ENCODE measurements at regions not wholly inside any gene's neighbourhood (a gene's known extent, or its start where the extent isn't known, plus 50 kb on each side); places are given as distances from the start of the nearest gene placed in this dataset.

DNA sequence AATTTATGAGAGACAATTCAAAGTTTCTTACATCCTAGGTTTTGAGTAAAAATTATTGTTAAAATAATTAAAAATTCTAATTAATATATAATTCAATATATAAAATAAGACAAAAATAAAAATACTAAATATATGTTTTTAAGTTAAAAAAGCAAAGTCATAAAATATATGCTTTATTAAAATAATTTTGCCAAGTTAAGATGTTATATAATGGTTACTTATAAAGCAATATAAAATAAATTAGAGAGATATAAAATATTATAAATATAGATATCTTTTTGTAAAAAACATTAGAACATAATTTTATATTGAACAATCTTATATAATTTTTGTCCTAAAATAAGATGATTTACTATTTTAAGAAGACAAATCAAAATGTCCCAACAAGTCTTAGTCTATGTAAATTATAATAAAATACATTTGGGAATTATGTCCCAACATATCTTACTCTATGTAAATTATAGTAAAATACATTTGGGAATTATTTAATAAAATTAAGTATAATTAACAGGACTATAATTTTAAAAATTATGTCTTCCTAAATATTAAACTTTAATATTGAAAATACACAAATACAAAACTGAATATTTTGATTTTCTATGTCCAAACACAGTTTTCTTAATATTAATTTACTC lies 67.7 kb upstream of the TOP3B start:
- intact Hi-C loops (cut with DNase I): no loop called here
- no peak for DNase-seq (ENCODE audit: low spot score)

DNA sequence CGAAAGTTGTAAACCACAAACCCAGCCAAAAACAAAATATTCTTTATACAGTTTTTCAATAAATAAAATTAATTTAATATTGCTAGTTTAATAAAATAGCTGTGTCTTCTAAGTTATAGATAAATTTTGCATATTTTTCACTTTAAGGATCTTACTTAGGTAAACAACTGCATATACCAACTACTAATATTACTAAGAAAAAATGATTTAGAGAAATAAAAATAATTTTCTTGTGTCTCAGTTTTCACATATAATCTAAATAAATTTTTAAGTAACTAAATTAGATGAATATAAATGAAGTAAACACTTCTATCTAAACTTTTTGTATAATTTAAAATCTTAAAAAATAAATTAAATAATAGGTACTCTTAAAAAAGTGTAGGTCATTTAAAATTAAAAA lies 67.1 kb upstream of the TOP3B start:
- intact Hi-C loops (cut with DNase I): no loop called here
- DNase-seq (ENCODE audit: low spot score): no peak

DNA sequence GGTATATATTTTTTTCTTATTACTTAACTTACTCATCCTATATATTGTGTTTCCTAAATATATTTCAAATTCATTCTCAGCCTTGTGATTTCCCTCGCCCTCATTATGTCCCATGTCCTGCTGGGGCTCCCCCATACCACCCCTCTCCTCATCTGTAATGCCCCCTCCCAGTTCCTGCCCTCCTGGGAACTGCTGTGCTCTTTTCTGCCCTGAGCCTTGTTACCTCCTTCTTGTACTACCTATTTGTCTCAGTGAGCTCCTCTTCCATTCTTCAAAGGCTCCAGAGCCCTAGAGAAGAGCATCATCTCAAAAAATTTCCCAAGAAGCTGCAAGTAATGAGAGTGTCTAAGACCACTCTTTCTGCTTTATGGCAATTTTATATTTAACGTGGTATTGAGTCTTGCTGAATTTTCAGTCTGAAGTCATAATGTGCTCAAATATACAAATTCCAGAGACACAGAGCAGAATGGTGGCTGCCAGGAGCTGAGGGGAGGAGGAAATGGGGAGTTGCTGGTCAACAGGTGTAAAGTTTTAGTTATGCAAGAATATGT lies 66.5 kb upstream of the TOP3B start:
- intact Hi-C loops (cut with DNase I): no loop called here
- DNase-seq (ENCODE audit: low spot score): no peak

DNA sequence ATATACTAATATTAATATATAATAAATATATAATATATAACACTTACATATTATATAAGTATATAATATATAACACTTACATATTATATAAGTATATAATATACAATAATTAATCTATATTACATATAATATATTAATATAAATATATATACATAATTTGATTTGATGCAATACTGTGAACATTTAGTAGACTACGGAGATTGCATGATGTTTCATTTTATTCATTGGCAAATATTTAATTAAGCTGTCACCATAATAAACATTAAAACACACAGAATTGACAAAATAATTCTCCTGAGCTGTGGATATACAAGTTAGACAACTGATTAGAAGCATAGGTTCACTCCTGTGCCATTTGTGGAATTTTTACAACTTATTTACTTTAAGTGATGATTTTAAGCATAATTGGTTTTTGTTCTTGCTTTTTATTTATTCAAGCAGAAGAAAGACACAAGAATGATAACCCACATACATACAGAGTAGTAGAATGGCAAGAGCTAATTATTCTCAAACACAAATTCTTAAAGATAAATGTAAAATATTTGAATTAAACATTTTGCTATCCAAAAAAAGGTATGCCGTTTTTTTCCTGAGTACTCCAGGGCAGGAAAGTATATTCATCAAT lies 65.8 kb upstream of the TOP3B start:
- intact Hi-C loops (cut with DNase I): no loop called here
- no peak for DNase-seq (ENCODE audit: low spot score)

DNA sequence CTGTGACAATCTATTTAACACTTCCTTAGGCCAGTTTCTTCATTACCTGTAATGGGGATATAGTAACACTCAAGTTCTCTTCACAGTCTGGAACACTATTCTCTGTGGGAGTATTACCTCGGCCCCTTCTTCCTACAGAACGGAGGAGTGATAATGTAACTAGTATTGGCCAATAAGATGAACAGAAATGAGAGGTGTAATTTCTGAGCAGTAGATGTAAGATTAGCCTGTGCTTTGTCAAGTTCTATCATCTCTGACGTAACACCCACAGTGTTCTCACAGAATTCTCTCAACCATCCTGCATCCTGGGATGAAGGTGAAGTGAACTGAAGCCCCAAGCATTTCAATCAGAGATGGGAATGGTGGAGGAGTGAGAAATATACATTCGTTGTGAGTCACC lies 65.2 kb upstream of the TOP3B start:
- intact Hi-C loops (cut with DNase I): no loop called here
- no peak for DNase-seq (ENCODE audit: low spot score)

DNA sequence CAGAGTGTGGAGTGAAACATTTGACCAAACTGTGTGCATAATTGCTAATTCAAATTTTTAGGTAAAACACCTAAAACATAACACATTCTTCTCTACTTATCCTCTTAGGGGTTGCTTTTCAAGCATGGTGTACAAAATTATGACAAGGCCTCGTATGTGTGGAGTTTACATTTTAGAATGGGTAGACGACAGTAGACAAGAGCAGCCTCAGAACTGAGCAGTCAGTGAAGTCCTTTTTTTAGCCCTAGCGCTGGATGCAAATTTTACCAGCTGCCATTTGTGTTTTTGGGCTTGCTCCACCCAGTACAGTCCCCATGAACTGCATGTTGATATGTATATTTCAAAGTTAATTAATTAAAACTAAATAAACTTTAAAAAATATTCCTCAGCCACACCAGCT lies 64.7 kb upstream of the TOP3B start:
- intact Hi-C loops (cut with DNase I): no loop called here

DNA sequence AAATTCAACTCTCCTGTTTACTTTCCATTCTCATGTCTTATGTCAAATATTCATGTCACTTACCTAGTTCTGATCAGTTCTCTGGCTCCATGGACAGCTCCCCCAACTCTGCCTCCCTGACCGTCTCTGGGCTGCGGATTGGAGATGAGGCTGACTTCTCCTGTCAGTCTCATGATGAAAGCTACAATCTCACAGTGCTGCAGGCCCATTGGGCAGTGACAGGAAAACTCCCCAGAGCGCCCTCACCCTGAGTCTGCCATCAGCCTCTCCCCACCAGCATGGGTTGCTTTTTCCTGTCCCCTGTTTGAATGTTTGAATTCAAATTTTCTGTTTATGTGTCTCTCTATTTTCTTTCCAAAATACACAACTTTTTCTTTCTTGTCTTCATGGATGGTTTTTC lies 63.8 kb upstream of the TOP3B start:
- intact Hi-C loops (cut with DNase I): no loop called here
- no peak for DNase-seq (ENCODE audit: low spot score)

More for the DNA sequence above, 64.7 kb upstream of the TOP3B start:
- DNase-seq (ENCODE audit: low spot score): no peak

DNA sequence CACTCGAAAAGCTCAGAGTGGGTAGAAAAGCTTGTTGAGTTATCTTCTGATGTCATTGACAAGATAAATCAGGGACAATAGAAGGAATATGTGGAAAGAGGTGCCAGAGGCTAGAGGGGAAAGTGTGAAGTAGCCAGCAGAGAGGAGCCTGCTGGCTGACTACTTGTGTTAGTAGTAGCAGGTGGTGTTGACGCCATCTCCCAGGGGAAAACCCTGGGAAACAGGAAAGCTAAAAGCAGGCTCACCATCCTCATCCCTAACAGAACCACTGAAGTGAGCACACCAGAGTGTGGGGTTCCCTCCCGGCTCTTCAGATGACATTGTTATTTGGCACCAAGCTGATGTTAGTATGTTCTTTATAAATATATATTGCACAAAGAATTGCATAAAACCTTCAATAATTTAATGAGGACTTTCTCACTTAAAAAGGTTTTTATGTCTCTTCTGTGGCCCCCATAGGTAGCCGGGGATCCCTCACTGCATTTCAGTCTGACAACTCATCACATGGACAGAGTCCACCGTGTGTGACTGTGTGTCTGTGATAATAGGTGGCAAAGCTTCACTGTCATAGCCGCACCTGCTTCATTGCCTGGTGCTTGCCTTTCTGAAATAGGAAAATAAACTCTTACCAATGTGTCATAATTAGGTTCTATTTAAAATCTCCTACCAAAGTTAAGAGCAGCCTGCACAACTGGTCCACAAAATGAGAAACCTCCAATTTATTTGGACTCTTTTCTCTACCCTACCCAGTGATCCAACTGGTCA lies 63.2 kb upstream of the TOP3B start:
- no peak for DNase-seq (ENCODE audit: low spot score)
- intact Hi-C loops (cut with DNase I): no loop called here

DNA sequence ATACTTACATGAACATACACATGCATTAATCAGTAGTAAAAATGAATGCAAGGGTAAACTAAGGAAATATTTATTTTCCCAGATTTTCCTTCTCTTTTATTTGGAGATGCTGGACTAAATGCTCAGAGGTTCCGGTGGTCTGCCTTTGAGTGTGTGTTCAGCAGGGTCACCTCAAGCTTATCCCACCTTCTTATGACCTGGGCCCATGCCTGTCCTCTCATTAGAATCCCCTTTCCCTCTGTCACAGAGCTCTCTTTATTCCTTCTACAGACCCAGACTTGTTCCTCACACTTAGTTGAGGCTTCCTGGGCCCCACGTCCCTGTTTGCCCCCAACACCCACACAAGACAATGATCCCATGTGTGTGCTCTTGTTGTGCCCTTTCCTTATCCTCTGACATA lies 61.6 kb upstream of the TOP3B start:
- intact Hi-C loops (cut with DNase I): no loop called here
- DNase-seq (ENCODE audit: low spot score): no peak

DNA sequence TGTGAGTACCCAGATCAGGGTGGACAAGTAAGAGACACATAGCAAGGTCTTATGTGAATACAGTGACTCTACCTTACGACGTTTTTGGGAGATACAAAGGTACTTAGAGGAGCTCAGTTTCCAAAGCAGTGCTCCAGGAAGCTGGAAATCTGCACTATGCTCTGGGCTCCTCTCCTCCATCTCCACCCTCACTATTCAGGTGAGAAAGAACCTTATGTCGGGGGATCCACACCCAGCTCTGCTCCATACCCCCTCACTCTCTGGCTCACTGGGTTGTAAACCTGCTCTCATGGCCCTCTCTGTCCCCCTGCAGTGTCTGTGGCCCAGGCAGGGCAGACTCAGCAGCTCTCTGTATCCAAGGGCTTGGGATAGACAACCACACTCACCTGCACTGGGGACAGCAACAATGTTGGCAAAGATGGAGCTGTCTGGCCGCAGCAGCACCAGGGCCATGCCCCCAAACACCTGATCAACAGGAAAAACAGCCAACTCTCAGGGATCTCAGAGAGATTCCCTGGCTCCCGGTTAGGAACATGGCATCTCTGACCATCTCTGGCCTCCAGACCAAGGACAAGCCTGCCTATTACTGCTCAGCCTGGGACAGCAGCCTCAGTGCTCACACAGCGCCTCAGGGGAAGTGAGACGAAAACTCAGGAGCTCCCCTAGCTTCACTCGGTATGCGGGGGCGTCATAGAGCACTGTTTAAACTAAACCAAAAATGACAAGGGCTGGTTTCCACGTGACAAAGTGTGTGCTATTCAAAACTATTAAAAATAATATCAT lies 60.9 kb upstream of the TOP3B start:
- intact Hi-C loops (cut with DNase I): no loop called here
- DNase-seq (ENCODE audit: low spot score): no peak

DNA sequence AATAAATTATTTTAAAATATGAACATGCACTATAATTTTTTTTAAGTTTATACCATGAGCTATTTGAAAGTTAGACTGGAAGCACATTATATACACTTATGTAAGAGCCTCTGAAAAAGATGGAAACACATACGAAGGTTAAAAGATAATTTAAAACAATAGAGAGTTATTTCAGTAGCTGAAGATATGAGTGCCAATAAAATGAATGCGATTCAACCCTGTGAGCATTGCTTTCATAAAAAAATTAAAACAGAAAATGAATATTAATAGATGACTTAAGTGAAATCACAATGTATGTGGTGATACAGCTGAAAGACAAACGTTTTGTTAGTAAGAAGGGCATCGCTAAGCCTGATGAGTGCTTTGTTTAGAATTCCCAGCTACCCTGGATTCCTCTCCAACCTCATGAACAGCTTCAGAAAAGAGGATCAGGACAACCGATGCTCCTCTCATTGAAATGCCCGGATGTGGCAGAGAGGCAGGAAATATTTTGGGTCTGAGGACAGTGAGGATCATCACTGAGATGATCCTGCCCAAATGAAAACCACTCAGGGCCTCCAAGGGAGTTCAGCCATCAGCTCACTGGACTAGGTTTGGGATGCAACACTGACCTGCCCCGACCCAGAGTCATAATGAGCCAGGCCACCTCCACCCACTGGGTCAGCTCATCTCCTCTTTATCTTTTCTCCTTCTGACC lies 60.2 kb upstream of the TOP3B start:
- no peak for DNase-seq (ENCODE audit: low spot score)
- intact Hi-C loops (cut with DNase I): no loop called here

DNA sequence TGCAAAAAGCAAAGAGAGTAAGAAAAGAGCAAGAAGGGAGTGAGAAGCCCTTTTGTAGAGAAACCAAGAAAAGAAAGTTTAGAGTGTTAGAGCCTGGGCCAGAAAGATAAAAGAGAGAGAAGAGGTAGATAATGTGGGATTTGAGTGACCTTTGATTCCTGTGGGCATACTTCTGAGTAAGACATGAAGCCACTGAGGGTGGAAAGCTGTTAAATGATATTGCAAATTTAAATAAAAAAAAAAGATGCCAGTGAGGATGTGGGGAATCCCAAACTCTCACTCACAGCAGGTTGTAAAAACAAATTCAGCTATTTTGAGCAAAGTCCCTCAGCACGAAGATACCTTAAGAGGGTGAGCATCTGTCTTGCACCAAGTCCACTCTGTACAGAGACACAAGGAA lies 59.4 kb upstream of the TOP3B start:
- DNase-seq (ENCODE audit: low spot score): no peak
- intact Hi-C loops (cut with DNase I): no loop called here

DNA sequence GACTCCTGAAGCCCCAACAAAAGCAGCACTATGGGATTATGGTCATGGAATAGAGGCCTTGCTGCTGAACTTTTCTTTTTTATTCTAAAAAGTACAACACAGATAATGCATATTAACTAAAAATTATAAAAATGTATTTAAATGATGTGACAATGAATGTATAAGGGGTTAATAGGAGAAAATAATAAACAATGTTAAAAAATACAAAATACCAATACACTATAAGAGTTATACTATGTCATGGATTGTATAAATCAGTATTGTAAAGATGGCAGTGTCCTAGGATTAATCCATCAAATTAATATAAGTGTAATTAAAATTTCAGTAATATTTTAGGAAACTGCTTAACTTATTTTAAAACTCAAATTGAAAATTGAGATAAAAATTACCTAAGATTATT lies 58.3 kb upstream of the TOP3B start:
- no peak for DNase-seq (ENCODE audit: low spot score)
- intact Hi-C loops (cut with DNase I): no loop called here

DNA sequence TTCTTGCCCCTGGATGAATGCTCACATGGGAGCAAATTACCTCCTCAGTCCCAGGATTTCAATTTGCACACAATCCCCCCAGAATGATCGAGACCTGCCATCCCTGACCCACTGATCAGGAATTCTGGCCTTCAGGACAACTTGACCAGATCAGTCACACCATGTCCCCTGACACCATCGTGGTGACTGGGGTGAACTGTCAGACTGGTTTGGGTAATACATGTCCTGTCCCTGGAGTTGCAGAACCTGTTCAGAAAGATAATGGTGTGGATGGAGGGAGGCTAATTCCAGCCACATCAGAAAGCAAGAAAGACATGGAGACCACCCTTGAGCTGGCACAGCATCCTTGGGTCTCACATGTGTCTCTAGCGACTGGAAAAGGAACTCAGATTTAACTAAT lies 57.9 kb upstream of the TOP3B start:
- intact Hi-C loops (cut with DNase I): no loop called here
- DNase-seq (ENCODE audit: low spot score): no peak

DNA sequence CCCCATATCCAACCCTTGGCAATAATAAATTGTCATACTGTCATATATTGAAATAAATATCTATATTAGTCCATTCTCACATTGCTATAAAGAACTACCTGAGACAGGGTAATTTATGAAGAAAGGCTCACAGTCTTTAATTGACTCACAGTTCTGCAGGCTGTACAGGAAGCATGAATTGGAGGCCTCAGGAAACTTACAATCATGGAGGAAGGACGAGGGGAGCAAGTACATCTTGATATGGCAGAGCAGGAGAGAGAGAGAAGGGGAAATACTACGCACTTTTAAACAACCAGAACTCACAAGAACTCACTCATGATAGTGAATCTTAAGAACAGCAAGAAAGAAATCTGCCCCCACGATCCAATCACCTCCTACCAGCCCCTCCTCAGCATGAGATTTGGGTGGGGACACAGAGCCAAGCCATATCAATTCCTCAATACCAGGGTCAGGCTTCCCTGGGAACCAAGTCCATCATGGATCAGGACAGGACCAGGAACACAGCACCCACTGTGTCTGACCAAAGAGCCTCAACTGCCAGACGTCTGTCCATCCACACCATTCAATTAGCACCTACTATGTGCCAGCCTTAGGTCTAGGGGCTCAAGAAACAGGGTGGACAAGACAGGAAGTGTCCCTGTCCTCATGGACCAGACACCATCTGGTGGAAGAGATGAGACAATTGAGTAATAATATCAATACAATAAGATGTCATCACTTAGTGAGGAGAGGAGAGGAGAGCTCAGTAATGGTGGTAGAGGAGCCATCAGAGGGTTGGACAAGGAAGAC lies 56.9 kb upstream of the TOP3B start:
- DNase-seq (ENCODE audit: low spot score): no peak
- intact Hi-C loops (cut with DNase I): no loop called here

DNA sequence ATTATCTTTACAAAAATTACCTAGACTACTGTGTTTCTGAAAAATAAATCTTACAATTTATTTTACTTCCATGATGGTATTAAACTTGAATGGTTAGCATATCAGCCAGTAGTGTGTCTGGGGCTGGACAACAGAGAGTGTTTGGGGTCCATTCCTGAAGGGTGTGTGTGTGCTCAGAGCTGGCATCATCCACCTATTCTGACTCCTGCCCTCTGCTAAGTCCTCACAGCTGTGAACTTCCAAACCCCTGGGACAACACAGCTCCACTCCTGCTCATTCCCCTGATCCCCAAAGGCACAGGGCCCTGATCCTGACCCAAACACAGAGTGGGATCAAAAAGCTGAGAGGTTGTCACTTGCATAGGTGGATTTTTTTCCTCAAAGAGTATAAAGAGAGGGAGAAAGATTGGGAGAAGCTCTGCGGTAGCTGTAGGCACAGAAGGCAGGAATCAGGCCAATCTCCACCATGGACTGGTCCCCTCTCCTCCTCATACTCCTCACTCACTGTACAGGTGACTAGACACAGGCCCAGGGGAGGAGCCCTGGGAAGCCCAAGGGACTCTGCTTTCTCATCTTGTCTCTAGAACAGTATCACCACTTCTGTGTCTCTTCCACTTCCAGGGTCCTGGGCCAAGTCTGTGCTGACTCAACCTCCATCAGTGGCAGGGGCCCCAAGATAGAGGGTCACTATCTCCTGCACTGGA lies 55.7 kb upstream of the TOP3B start:
- no peak for DNase-seq (ENCODE audit: low spot score)
- intact Hi-C loops (cut with DNase I): no loop called here

DNA sequence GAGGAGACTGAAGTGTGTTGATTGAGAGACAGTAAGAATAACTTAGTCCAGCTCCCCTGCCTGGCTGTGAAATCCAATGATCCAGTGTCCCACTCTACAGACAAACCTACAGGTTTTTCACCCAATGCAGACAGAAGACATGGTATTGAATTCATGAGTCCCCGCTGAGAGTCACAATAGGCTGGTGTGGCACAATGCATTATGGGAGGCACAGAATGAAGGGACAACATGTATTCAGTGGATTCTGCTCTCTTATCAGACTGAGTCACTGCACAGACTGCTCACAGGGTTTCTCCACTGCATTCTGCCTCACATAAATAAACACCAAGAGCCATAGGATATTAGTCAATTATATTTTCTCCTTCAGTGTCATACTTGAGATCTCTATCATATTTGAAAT lies 55.2 kb upstream of the TOP3B start:
- no peak for DNase-seq (ENCODE audit: low spot score)
- intact Hi-C loops (cut with DNase I): no loop called here

DNA sequence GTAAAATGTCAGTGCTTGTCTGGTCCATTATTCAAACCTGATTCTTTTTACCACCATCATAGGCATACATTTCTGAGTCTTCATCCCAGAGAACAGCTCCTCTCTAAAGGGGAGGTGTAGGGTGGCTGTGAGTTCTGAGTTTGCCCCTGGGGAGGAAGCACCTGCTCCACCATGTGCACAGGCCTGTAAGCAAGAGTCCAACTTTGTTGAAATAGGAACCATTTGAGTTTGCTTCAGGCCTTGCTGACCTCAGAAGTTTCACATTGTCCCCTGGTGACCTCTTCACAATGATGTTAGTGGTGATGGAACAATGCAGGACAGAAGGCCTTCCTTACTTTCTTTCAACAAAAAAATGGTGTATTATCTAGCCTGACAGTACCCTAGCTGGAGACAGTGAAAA lies 54.6 kb upstream of the TOP3B start:
- intact Hi-C loops (cut with DNase I): no loop called here

More for the DNA sequence above, 54.6 kb upstream of the TOP3B start:
- DNase-seq (ENCODE audit: low spot score): no peak

Measured in posterior vena cava (tissue), 2 donors.